K562 (cell line): ENCODE measurements at regions not wholly inside any gene's neighbourhood (a gene's known extent, or its start where the extent isn't known, plus 50 kb on each side); places are given as distances from the start of the nearest gene placed in this dataset.

Experiments used
- ATAC-seq: fragments of 200-7000 bp; cut with Tn5 transposase; 3 replicates; pipeline ENCODE4 v1.9.1; 2020; ENCODE audit warnings: moderate library complexity
- BruUV-seq: library from RNA; stranded (reverse); fragments of 400-500 nt; replicated peaks from 2 replicates; lab custom pipeline; 2021; lab: Mats Ljungman, UMichigan
- CTCF ChIA-PET: fragments of 300-600 bp; formaldehyde crosslinking; extraction: SDS; loops from one replicate; lab custom pipeline; 2021; ENCODE audit warnings: low intra/inter-chr PET ratio; lab: Yijun Ruan, JAX
- POLR2A ChIA-PET: fragments of 300-600, 350-650 bp; sonication (Branson Sonifier 250); formaldehyde crosslinking; extraction: SDS; loops from one replicate; lab custom pipeline; 2021; ENCODE audit warnings: antibody characterized with exemption, inconsistent platforms; lab: Yijun Ruan, JAX
- DNase-seq, 4 experiments: peaks; one replicate each; pipeline versions ENCODE4 v3.0.0 to v3.0.0-alpha.2; 2011 to 2018; ENCODE audit warnings: low spot score in 3 of 4, mixed read lengths in 3 of 4; ENCODE audit errors: extremely low read depth in 1 of 4
- FAIRE-seq: peaks from 2 replicates; lab custom pipeline; 2011; peaks lifted over from hg19 to GRCh38; lab: Jason Lieb, UNC
- H2AFZ ChIP-seq: 2 replicates; pipeline ENCODE4 v1.6.0; 2011; ENCODE audit warnings: low read depth, low read length, control low read depth, inconsistent platforms
- H3K27ac ChIP-seq: fragments of 200-600 bp; 3 replicates; pipeline ENCODE4 v1.8.0; 2011; ENCODE audit warnings: low read depth, mild to moderate bottlenecking, control low read depth, inconsistent platforms, low read length, moderate library complexity, mixed read lengths; ENCODE audit errors: extremely low read depth
- H3K27me3 ChIP-seq, 2 experiments: fragments of 300-600 bp in 1 of 2; 2 replicates in 1 of 2; 3 replicates in 1 of 2; pipeline versions ENCODE4 v1.6.0 to v1.8.0; 2011; ENCODE audit warnings: inconsistent platforms in 2 of 2, low read length in 2 of 2, mild to moderate bottlenecking in 1 of 2, mixed read lengths in 1 of 2, moderate library complexity in 1 of 2; ENCODE audit not compliant: control insufficient read depth in 2 of 2, insufficient read depth in 2 of 2
- H3K36me3 ChIP-seq: fragments of 300-600 bp; 3 replicates; pipeline ENCODE4 v1.8.0; 2011; ENCODE audit warnings: mild to moderate bottlenecking, low read length, inconsistent platforms; ENCODE audit not compliant: control insufficient read depth, insufficient read depth
- H3K4me1 ChIP-seq, 2 experiments: fragments of 200-600 bp in 1 of 2; replicated peaks in 1 of 2; 2 replicates in 1 of 2; 3 replicates in 1 of 2; pipeline versions ENCODE4 v1.5.1 to v1.8.0; 2011; ENCODE audit warnings: inconsistent platforms in 2 of 2, low read length in 2 of 2, mild to moderate bottlenecking in 1 of 2, mixed read lengths in 1 of 2, moderate library complexity in 1 of 2; ENCODE audit not compliant: control insufficient read depth in 2 of 2, insufficient read depth in 2 of 2
- H3K4me2 ChIP-seq: 2 replicates; pipeline ENCODE4 v1.6.1; 2011; ENCODE audit warnings: low read length, control low read depth, inconsistent platforms, mixed read lengths; ENCODE audit not compliant: insufficient read depth
- H3K4me3 ChIP-seq: fragments of 200-600 bp; sonication (generic), shearing (Covaris generic); 2 replicates; pipeline ENCODE4 v1.5.1; 2016; ENCODE audit warnings: control low read depth, inconsistent platforms
- H3K79me2 ChIP-seq: fragments of 200-600 bp; 3 replicates; pipeline ENCODE4 v1.8.0; 2011; ENCODE audit warnings: low read length, inconsistent platforms; ENCODE audit not compliant: control insufficient read depth, insufficient read depth
- H3K9ac ChIP-seq, 2 experiments: 2 replicates each; pipeline versions ENCODE4 v1.6.0 to v1.6.1; 2011; ENCODE audit warnings: low read depth in 2 of 2, low read length in 2 of 2, control low read depth in 1 of 2, inconsistent platforms in 1 of 2, mild to moderate bottlenecking in 1 of 2, mixed read lengths in 1 of 2; ENCODE audit not compliant: insufficient read depth in 1 of 2
- H3K9me1 ChIP-seq: one replicate; pipeline ENCODE4 v1.6.0; 2011; ENCODE audit warnings: inconsistent platforms, mild to moderate bottlenecking, low read length, moderate library complexity; ENCODE audit not compliant: control insufficient read depth, insufficient read depth
- H3K9me3 ChIP-seq: replicated peaks from 2 replicates; pipeline ENCODE4 v1.5.1; 2011; ENCODE audit warnings: low read depth, low read length, inconsistent platforms; ENCODE audit not compliant: control insufficient read depth, insufficient read depth
- H4K20me1 ChIP-seq: replicated peaks from 2 replicates; pipeline ENCODE4 v1.6.1; 2011; ENCODE audit warnings: low read length, inconsistent platforms, mixed read lengths; ENCODE audit not compliant: control insufficient read depth, insufficient read depth
- MYNN ChIP-seq, 2 experiments: sonication (generic); formaldehyde crosslinking in 1 of 2; IDR thresholded peaks; 2 replicates each; pipeline versions ENCODE4 v1.5.0 to v1.6.1; 2016 to 2020; ENCODE audit warnings: antibody characterized with exemption in 1 of 2, missing genetic modification reagents in 1 of 2
- PHF8 ChIP-seq: fragments of 200-600 bp; sonication (generic); IDR thresholded peaks from 2 replicates; pipeline ENCODE4 v1.6.1; 2012; ENCODE audit warnings: mixed run types, mild to moderate bottlenecking, inconsistent platforms, low read length, moderate library complexity, borderline replicate concordance
- SP1 ChIP-seq: sonication (generic); formaldehyde crosslinking; IDR thresholded peaks from 2 replicates; pipeline ENCODE4 v1.8.1; 2022; ENCODE audit warnings: mild to moderate bottlenecking, missing genetic modification reagents
- WGBS: fragments of 100-300 bp; shearing (Covaris generic); methylation state at CpG from one replicate; pipeline ENCODE4 v1.1.6; 2016; ENCODE audit warnings: low coverage, mixed read lengths; ENCODE audit not compliant: insufficient coverage; ENCODE audit errors: missing lambda C conversion rate; 5-methylcytosine and 5-hydroxymethylcytosine counted together
- in situ Hi-C: fragments of 300-500 bp; cut with MboI; formaldehyde crosslinking; loops from 4 replicates; pipeline ENCODE4 v1.15.0; 2018; ENCODE audit warnings: inconsistent platforms, mixed read lengths
- intact Hi-C: fragments of 100-400 bp; cut with micrococcal nuclease; formaldehyde crosslinking; loops from 2 replicates; pipeline ENCODE4 v1.14.2; 2022
- TF ChIP-seq, protein P1 (sequence below): fragments of 250-450 bp; sonication (Bioruptor Pico); IDR thresholded peaks from 2 replicates; pipeline ENCODE4 v1.5.0; 2020; ENCODE audit warnings: mild to moderate bottlenecking, borderline replicate concordance

DNA sequence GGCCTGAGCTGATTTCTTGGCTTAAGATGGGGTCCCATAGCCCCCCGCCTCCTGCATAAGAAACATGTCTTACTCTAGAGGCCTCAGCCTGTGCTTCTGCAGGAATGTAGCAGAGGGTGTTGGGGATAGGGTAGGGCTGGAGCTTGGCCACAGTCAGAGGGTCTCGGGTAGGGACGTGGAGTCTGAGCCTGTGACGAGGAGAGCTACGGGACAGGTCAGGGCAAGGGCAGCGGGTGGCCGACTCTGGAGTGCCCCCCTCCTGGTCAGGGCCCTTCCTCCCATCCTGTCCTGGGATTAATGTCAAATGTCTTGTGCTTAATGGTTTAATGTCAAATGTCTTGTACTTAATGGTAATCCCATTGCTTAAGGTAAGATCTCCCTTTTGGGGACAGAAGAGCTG is 130.4 kb downstream of the GLI2 start (continued):
- no peak for TF ChIP-seq MYNN (IDR thresholded peaks at IDR 0.05)
- no peak for TF ChIP-seq MYNN (CRISPR knock-in tag; IDR thresholded peaks at IDR 0.05)

DNA sequence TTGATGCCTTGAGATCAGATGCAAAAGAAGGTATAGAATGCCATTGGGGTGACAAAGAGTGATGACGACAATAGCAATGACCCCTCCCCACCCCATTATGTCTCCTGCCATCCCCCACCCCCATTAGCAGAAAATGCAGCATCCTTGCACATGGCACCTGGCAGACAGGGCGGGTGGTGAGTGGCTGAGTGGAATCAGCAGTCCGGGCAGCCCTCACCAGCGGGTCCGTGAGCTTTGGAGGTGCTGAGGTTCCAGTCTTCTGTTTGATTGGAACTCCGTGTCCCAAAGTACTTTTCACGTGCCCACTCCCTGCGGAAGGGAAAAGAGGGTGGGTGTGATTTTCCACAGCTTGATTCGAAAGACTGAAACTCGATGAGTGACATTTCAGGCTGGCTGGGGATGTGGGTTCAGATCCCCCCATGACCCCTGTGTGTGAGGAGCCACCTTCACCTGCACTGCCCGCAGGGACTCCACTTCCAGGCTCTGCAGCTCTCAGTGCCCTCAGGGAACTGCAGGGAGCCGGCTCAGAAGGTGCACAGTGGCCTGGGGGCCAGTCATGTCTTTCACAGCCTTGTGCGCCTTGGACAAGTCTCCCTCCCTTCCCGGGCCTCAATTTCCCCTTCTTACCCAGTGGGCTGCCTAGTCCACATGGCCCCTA is 130.9 kb downstream of the GLI2 start:
- no peak overlapping the region for H2AFZ ChIP-seq
- CTCF ChIA-PET = no interaction called here

More for the DNA sequence above, 130.9 kb downstream of the GLI2 start:
- H3K79me2 ChIP-seq = no peaks in the 10 kb centered on the region
- no peaks in the 10 kb centered on the region for H3K36me3 ChIP-seq
- in situ Hi-C loops (no loop called here), intact Hi-C loops (no loop called here)
- peaks cover 4% of the 10 kb centered on the region for H3K9me1 ChIP-seq
- no peaks in the 10 kb centered on the region for H3K9me3 ChIP-seq
- no peak for ATAC-seq
- no peak for FAIRE-seq
- WGBS = 21% methylated on average over 11 of the region's 14 CpGs
- no peak overlapping the region for H3K4me2 ChIP-seq
- POLR2A ChIA-PET = interaction anchor here (0.6 to 0.7 kb wide), 2 partner anchors 10 to 66 kb away, joined by 3 read pairs; no protein-coding TSS in a partner anchor
- peaks cover 18 to 34% of the 10 kb centered on the region in 2 experiments; a peak in 4 of 5 replicates for H3K4me1 ChIP-seq
- no peak overlapping the region for H3K4me3 ChIP-seq
- H4K20me1 ChIP-seq = no peaks in the 10 kb centered on the region
- DNase-seq = no peak
- H3K9ac ChIP-seq = no peak overlapping the region
- TF ChIP-seq SP1 (no peak), PHF8 (no peak)
- TF ChIP-seq, protein P1, sequence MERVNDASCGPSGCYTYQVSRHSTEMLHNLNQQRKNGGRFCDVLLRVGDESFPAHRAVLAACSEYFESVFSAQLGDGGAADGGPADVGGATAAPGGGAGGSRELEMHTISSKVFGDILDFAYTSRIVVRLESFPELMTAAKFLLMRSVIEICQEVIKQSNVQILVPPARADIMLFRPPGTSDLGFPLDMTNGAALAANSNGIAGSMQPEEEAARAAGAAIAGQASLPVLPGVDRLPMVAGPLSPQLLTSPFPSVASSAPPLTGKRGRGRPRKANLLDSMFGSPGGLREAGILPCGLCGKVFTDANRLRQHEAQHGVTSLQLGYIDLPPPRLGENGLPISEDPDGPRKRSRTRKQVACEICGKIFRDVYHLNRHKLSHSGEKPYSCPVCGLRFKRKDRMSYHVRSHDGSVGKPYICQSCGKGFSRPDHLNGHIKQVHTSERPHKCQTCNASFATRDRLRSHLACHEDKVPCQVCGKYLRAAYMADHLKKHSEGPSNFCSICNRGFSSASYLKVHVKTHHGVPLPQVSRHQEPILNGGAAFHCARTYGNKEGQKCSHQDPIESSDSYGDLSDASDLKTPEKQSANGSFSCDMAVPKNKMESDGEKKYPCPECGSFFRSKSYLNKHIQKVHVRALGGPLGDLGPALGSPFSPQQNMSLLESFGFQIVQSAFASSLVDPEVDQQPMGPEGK (CRISPR knock-in tag) = no peak
- H3K27me3 ChIP-seq = peaks cover 25 to 56% of the 10 kb centered on the region in 2 experiments
- H3K27ac ChIP-seq = no peak overlapping the region
- BruUV-seq = no TSS peak
